ENCODE measurements at regions not wholly inside any gene's neighbourhood (a gene's known extent, or its start where the extent isn't known, plus 50 kb on each side); places are given as distances from the start of the nearest gene placed in this dataset.

GRCh38 chr11:70636659-70637058 is 238.3 kb downstream of the CTTN start:
- intact Hi-C loops (cut with micrococcal nuclease) = no loop called here
- no peak overlapping the region for H3K4me2 ChIP-seq (ENCODE audit: low read length)

GRCh38 chr11:70637186-70637800 is 239.0 kb downstream of the CTTN start:
- H3K4me2 ChIP-seq (ENCODE audit: low read length) = no peak overlapping the region
- no peaks in the 10 kb centered on the region for H3K9me3 ChIP-seq (ENCODE audit: control insufficient read depth in 1 of 2, insufficient read depth in 1 of 2, low read depth in 1 of 2, low read length in 2 of 2)
- H4K20me1 ChIP-seq (ENCODE audit: insufficient read depth) = no peaks in the 10 kb centered on the region
- no peaks in the 10 kb centered on the region for H3K9me2 ChIP-seq (ENCODE audit: insufficient read depth)
- H3K4me1 ChIP-seq (ENCODE audit: control insufficient read depth in 1 of 2, insufficient read depth in 2 of 2, low read length in 2 of 2) = no peaks in the 10 kb centered on the region
- H2AFZ ChIP-seq (ENCODE audit: low read depth, low read length, poor library complexity, severe bottlenecking) = no peak overlapping the region
- DNase-seq (ENCODE audit: low read depth, low spot score) = no peak
- H3K79me2 ChIP-seq (ENCODE audit: insufficient read depth, low read length) = no peaks in the 10 kb centered on the region
- no TSS peak for BruUV-seq (replicated peaks)
- H3K9ac ChIP-seq (ENCODE audit: low read length) = no peak overlapping the region
- POLR2A ChIA-PET = no interaction called here
- no peak overlapping the region for H3K4me3 ChIP-seq (replicated peaks in 1 of 2; ENCODE audit: low read depth in 1 of 2, low read length in 2 of 2)
- RAD21 ChIA-PET (ENCODE audit: low non-redundant PET in 1 of 2, low total read pairs in 2 of 2, uncharacterized antibody in 2 of 2, unreplicated experiment in 2 of 2) = no interaction called here
- no peak overlapping the region for H3K27ac ChIP-seq (ENCODE audit: low read depth, low read length)
- ATAC-seq = no peak
- intact Hi-C loops (cut with micrococcal nuclease) = no loop called here
- no peaks in the 10 kb centered on the region for H3K27me3 ChIP-seq (ENCODE audit: insufficient read depth, low read length)
- H3K36me3 ChIP-seq (ENCODE audit: control insufficient read depth in 1 of 2, insufficient read depth in 2 of 2, low read length in 2 of 2) = no peaks in the 10 kb centered on the region
- CTCF ChIA-PET = no interaction called here
- no peak for TF ChIP-seq JUND (IDR thresholded peaks at IDR 0.05)
- TF ChIP-seq POLR2AphosphoS5 (IDR thresholded peaks at IDR 0.05; ENCODE audit: low read depth, low read length) = no peak
- TF ChIP-seq ELF1 (IDR thresholded peaks at IDR 0.05; ENCODE audit: borderline replicate concordance, low read depth) = no peak
- no peak for TF ChIP-seq POLR2A (IDR thresholded peaks at IDR 0.05; ENCODE audit: borderline replicate concordance, extremely low read depth, insufficient read depth, insufficient read length)
- TF ChIP-seq EZH2phosphoT487 (IDR thresholded peaks at IDR 0.05; ENCODE audit: borderline replicate concordance) = no peak
- TF ChIP-seq ZFX (IDR thresholded peaks at IDR 0.05) = no peak
- no peak for TF ChIP-seq FOSL1 (IDR thresholded peaks at IDR 0.05; ENCODE audit: low read depth)
- no peak for TF ChIP-seq ZNF274 (IDR thresholded peaks at IDR 0.05; ENCODE audit: low read depth, low read length)
- no peak for TF ChIP-seq REST (IDR thresholded peaks at IDR 0.05; ENCODE audit: low read depth)
- no peak for TF ChIP-seq EGR1 (IDR thresholded peaks at IDR 0.05; ENCODE audit: low read depth)
- no peak for TF ChIP-seq ATF3 (IDR thresholded peaks at IDR 0.05)
- no peak for TF ChIP-seq CBX3 (IDR thresholded peaks at IDR 0.05; ENCODE audit: low read depth)
- TF ChIP-seq SIN3A (IDR thresholded peaks at IDR 0.05; ENCODE audit: low read depth) = no peak
- no peak for TF ChIP-seq CEBPB (IDR thresholded peaks at IDR 0.05; ENCODE audit: low read depth)
- TF ChIP-seq SP1 (IDR thresholded peaks at IDR 0.05; ENCODE audit: low read depth) = no peak

More at GRCh38 chr11:70636659-70637058, 238.3 kb downstream of the CTTN start:
- ChIA-PET POLR2A (no interaction called here), RAD21 (ENCODE audit: low non-redundant PET in 1 of 2, low total read pairs in 2 of 2, uncharacterized antibody in 2 of 2, unreplicated experiment in 2 of 2) (no interaction called here), CTCF (no interaction called here)
- DNase-seq (ENCODE audit: low read depth, low spot score) (no peak), ATAC-seq (no peak)
- Histone ChIP-seq H2AFZ (ENCODE audit: low read depth, low read length, poor library complexity, severe bottlenecking) (no peak overlapping the region), H3K4me1 (ENCODE audit: control insufficient read depth in 1 of 2, insufficient read depth in 2 of 2, low read length in 2 of 2) (no peaks in the 10 kb centered on the region), H3K9me3 (ENCODE audit: control insufficient read depth in 1 of 2, insufficient read depth in 1 of 2, low read depth in 1 of 2, low read length in 2 of 2) (no peaks in the 10 kb centered on the region), H3K79me2 (ENCODE audit: insufficient read depth, low read length) (no peaks in the 10 kb centered on the region), H3K27ac (ENCODE audit: low read depth, low read length) (no peak overlapping the region), H3K9ac (ENCODE audit: low read length) (no peak overlapping the region), H3K27me3 (ENCODE audit: insufficient read depth, low read length) (no peaks in the 10 kb centered on the region), H4K20me1 (ENCODE audit: insufficient read depth) (no peaks in the 10 kb centered on the region), H3K36me3 (ENCODE audit: control insufficient read depth in 1 of 2, insufficient read depth in 2 of 2, low read length in 2 of 2) (no peaks in the 10 kb centered on the region), H3K9me2 (ENCODE audit: insufficient read depth) (no peaks in the 10 kb centered on the region), H3K4me3 (replicated peaks in 1 of 2; ENCODE audit: low read depth in 1 of 2, low read length in 2 of 2) (no peak overlapping the region)
- BruUV-seq (replicated peaks) = no TSS peak
- TF ChIP-seq YY1 (IDR thresholded peaks at IDR 0.05; ENCODE audit: extremely low read depth, insufficient replicate concordance, low read depth, low read length) = no peak
- no peak for TF ChIP-seq MAX (IDR thresholded peaks at IDR 0.05)
- no peak for TF ChIP-seq CBX3 (IDR thresholded peaks at IDR 0.05; ENCODE audit: low read depth)
